Loucy (cell line): ENCODE measurements at regions not wholly inside any gene's neighbourhood (a gene's known extent, or its start where the extent isn't known, plus 50 kb on each side); places are given as distances from the start of the nearest gene placed in this dataset.

Experiments
- EZH2phosphoT487 ChIP-seq: fragments of 200-600 bp; IDR thresholded peaks from 2 replicates; pipeline ENCODE4 v1.6.1; 2018; ENCODE audit warnings: antibody characterized with exemption, mild to moderate bottlenecking, moderate library complexity, borderline replicate concordance
- TF ChIP-seq, protein P1 (sequence below): fragments of 200-600 bp; sonication (generic); conservative IDR thresholded peaks from 2 replicates; pipeline ENCODE4 v1.5.1; 2014; ENCODE audit warnings: mild to moderate bottlenecking, antibody characterized with exemption, low read length

DNA sequence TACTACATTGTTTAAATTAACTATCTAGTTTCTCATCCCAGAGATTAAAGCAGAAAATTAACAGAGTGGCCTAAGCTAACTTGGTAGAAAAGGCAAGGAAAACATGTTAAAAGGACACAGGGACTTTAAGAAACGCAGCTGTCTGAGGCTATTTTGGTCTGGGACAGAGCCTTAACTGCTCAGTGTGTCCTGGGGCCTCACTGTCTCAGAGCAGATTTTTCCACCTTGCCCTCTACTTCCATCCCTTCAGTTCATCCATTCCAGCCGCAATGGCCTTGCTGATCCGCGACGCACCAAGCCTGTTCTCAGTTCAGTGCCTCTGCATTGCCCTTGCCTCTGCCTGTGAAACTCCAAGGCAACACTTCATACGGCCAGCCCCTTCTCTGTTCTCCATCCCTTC, 114.9 kb upstream of the OSR1 start:
- TF ChIP-seq, protein P1, sequence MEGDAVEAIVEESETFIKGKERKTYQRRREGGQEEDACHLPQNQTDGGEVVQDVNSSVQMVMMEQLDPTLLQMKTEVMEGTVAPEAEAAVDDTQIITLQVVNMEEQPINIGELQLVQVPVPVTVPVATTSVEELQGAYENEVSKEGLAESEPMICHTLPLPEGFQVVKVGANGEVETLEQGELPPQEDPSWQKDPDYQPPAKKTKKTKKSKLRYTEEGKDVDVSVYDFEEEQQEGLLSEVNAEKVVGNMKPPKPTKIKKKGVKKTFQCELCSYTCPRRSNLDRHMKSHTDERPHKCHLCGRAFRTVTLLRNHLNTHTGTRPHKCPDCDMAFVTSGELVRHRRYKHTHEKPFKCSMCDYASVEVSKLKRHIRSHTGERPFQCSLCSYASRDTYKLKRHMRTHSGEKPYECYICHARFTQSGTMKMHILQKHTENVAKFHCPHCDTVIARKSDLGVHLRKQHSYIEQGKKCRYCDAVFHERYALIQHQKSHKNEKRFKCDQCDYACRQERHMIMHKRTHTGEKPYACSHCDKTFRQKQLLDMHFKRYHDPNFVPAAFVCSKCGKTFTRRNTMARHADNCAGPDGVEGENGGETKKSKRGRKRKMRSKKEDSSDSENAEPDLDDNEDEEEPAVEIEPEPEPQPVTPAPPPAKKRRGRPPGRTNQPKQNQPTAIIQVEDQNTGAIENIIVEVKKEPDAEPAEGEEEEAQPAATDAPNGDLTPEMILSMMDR: no peak
- TF ChIP-seq EZH2phosphoT487: no peak
